ENCODE measurements at regions not wholly inside any gene's neighbourhood (a gene's known extent, or its start where the extent isn't known, plus 50 kb on each side); places are given as distances from the start of the nearest gene placed in this dataset.

GRCh38 chr18:67144329-67144728 lies 372.2 kb downstream of the DSEL start:
- POLR2A ChIA-PET, result no interaction called here
- RAD21 ChIA-PET (ENCODE audit: low non-redundant PET in 1 of 2, low total read pairs in 2 of 2, uncharacterized antibody in 2 of 2, unreplicated experiment in 2 of 2), result no interaction called here
- H3K4me2 ChIP-seq (ENCODE audit: low read length), result no peak overlapping the region
- no TSS peak for BruUV-seq (replicated peaks)
- no peaks in the 10 kb centered on the region for H3K36me3 ChIP-seq (ENCODE audit: control insufficient read depth in 1 of 2, insufficient read depth in 2 of 2, low read length in 2 of 2)
- CTCF ChIA-PET, result no interaction called here
- no peak overlapping the region for H3K27ac ChIP-seq (ENCODE audit: low read depth, low read length)
- H3K4me1 ChIP-seq (ENCODE audit: control insufficient read depth in 1 of 2, insufficient read depth in 2 of 2, low read length in 2 of 2), result no peaks in the 10 kb centered on the region
- H3K9ac ChIP-seq (ENCODE audit: low read length), result no peak overlapping the region
- H2AFZ ChIP-seq (ENCODE audit: low read depth, low read length, poor library complexity, severe bottlenecking), result no peak overlapping the region
- no peak for DNase-seq (ENCODE audit: low read depth, low spot score)
- H3K9me2 ChIP-seq (ENCODE audit: insufficient read depth), result no peaks in the 10 kb centered on the region
- H3K4me3 ChIP-seq (replicated peaks in 1 of 2; ENCODE audit: low read depth in 1 of 2, low read length in 2 of 2), result no peak overlapping the region
- no peaks in the 10 kb centered on the region for H4K20me1 ChIP-seq (ENCODE audit: insufficient read depth)
- no peak for ATAC-seq
- no peaks in the 10 kb centered on the region for H3K79me2 ChIP-seq (ENCODE audit: insufficient read depth, low read length)
- no peak for TF ChIP-seq YY1 (IDR thresholded peaks at IDR 0.05; ENCODE audit: extremely low read depth, insufficient replicate concordance, low read depth, low read length)
- no peak for TF ChIP-seq POLR2AphosphoS5 (IDR thresholded peaks at IDR 0.05; ENCODE audit: low read depth, low read length)
- TF ChIP-seq EZH2 (IDR thresholded peaks at IDR 0.05), result no peak
- no peak for TF ChIP-seq POLR2A (IDR thresholded peaks at IDR 0.05; ENCODE audit: borderline replicate concordance, extremely low read depth, insufficient read depth, insufficient read length)
- no peak for TF ChIP-seq FOSL1 (IDR thresholded peaks at IDR 0.05; ENCODE audit: low read depth)
- TF ChIP-seq, protein P1, sequence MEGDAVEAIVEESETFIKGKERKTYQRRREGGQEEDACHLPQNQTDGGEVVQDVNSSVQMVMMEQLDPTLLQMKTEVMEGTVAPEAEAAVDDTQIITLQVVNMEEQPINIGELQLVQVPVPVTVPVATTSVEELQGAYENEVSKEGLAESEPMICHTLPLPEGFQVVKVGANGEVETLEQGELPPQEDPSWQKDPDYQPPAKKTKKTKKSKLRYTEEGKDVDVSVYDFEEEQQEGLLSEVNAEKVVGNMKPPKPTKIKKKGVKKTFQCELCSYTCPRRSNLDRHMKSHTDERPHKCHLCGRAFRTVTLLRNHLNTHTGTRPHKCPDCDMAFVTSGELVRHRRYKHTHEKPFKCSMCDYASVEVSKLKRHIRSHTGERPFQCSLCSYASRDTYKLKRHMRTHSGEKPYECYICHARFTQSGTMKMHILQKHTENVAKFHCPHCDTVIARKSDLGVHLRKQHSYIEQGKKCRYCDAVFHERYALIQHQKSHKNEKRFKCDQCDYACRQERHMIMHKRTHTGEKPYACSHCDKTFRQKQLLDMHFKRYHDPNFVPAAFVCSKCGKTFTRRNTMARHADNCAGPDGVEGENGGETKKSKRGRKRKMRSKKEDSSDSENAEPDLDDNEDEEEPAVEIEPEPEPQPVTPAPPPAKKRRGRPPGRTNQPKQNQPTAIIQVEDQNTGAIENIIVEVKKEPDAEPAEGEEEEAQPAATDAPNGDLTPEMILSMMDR (IDR thresholded peaks at IDR 0.05 in 2 of 3, conservative IDR thresholded peaks at IDR 0.05 in 1 of 3; ENCODE audit: borderline replicate concordance in 1 of 3, insufficient read depth in 1 of 3, low read depth in 2 of 3, low read length in 2 of 3), result no peak
- TF ChIP-seq SP1 (IDR thresholded peaks at IDR 0.05; ENCODE audit: low read depth), result no peak
- no peak for TF ChIP-seq JUND (IDR thresholded peaks at IDR 0.05)
- TF ChIP-seq, protein P2, sequence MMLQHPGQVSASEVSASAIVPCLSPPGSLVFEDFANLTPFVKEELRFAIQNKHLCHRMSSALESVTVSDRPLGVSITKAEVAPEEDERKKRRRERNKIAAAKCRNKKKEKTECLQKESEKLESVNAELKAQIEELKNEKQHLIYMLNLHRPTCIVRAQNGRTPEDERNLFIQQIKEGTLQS (IDR thresholded peaks at IDR 0.05), result no peak
- no peak for TF ChIP-seq ZFX (IDR thresholded peaks at IDR 0.05)
- no peak for TF ChIP-seq ZNF274 (IDR thresholded peaks at IDR 0.05; ENCODE audit: low read depth, low read length)
- no peak for TF ChIP-seq ELF1 (IDR thresholded peaks at IDR 0.05; ENCODE audit: borderline replicate concordance, low read depth)
- no peak for TF ChIP-seq CEBPB (IDR thresholded peaks at IDR 0.05; ENCODE audit: low read depth)
- no peak for TF ChIP-seq SIN3A (IDR thresholded peaks at IDR 0.05; ENCODE audit: low read depth)
- TF ChIP-seq, protein P3, sequence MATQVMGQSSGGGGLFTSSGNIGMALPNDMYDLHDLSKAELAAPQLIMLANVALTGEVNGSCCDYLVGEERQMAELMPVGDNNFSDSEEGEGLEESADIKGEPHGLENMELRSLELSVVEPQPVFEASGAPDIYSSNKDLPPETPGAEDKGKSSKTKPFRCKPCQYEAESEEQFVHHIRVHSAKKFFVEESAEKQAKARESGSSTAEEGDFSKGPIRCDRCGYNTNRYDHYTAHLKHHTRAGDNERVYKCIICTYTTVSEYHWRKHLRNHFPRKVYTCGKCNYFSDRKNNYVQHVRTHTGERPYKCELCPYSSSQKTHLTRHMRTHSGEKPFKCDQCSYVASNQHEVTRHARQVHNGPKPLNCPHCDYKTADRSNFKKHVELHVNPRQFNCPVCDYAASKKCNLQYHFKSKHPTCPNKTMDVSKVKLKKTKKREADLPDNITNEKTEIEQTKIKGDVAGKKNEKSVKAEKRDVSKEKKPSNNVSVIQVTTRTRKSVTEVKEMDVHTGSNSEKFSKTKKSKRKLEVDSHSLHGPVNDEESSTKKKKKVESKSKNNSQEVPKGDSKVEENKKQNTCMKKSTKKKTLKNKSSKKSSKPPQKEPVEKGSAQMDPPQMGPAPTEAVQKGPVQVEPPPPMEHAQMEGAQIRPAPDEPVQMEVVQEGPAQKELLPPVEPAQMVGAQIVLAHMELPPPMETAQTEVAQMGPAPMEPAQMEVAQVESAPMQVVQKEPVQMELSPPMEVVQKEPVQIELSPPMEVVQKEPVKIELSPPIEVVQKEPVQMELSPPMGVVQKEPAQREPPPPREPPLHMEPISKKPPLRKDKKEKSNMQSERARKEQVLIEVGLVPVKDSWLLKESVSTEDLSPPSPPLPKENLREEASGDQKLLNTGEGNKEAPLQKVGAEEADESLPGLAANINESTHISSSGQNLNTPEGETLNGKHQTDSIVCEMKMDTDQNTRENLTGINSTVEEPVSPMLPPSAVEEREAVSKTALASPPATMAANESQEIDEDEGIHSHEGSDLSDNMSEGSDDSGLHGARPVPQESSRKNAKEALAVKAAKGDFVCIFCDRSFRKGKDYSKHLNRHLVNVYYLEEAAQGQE (IDR thresholded peaks at IDR 0.05; ENCODE audit: low read depth), result no peak
- no peak for TF ChIP-seq SRF (IDR thresholded peaks at IDR 0.05; ENCODE audit: low read depth)
- TF ChIP-seq EGR1 (IDR thresholded peaks at IDR 0.05; ENCODE audit: low read depth), result no peak
- TF ChIP-seq CBX3 (IDR thresholded peaks at IDR 0.05; ENCODE audit: low read depth), result no peak
- TF ChIP-seq RAD21 (IDR thresholded peaks at IDR 0.05; ENCODE audit: low read depth), result no peak
- TF ChIP-seq EZH2phosphoT487 (IDR thresholded peaks at IDR 0.05; ENCODE audit: borderline replicate concordance), result no peak
- H3K9me3 ChIP-seq (ENCODE audit: control insufficient read depth in 1 of 2, insufficient read depth in 1 of 2, low read depth in 1 of 2, low read length in 2 of 2), result peaks cover 13 to 15% of the 10 kb centered on the region in 2 experiments; a peak in 3 of 4 replicates
- H3K27me3 ChIP-seq (ENCODE audit: insufficient read depth, low read length), result no peaks in the 10 kb centered on the region
- intact Hi-C loops (cut with micrococcal nuclease), result no loop called here

Data from HCT116 (cell line).